Gastrocnemius medialis (tissue), 4 donors: ENCODE measurements at regions not wholly inside any gene's neighbourhood (a gene's known extent, or its start where the extent isn't known, plus 50 kb on each side); places are given as distances from the start of the nearest gene placed in this dataset.
"Not testable (repeated sequence)": the region's sequence is repeated elsewhere in the genome, so short reads cannot be mapped to it uniquely, and the experiment has no call there.

Experiments
- ATAC-seq, 2 donors: fragments of 150-250 bp; one replicate each; pipeline ENCODE4 v1.9.1; 2016
- DNase-seq, 2 donors: peaks; one replicate each; pipeline ENCODE4 v3.0.0-alpha.2; 2019
- H3K27ac ChIP-seq, 4 donors: fragments of 200-600 bp; sonication (generic); 1 replicate in 1 of 4; 2 replicates in 3 of 4; pipeline ENCODE4 v1.5.1; 2016 to 2018; ENCODE audit warnings: mild to moderate bottlenecking in 2 of 4, moderate library complexity in 1 of 4
- H3K27me3 ChIP-seq, 3 donors: fragments of 200-600 bp; sonication (generic) in 2 of 3; 1 replicate in 1 of 3; 2 replicates in 2 of 3; pipeline versions ENCODE4 v1.5.1 to v1.6.0; 2016 to 2019; ENCODE audit warnings: mild to moderate bottlenecking in 1 of 3, moderate library complexity in 1 of 3
- H3K36me3 ChIP-seq, 2 donors: fragments of 200-600 bp; sonication (generic) in 1 of 2; one replicate each; pipeline ENCODE4 v1.5.1; 2017 to 2018
- H3K4me1 ChIP-seq, 2 donors: fragments of 200-600 bp; sonication (generic) in 1 of 2; one replicate each; pipeline ENCODE4 v1.5.1; 2016 to 2017; ENCODE audit warnings: mild to moderate bottlenecking in 2 of 2
- H3K4me3 ChIP-seq, 4 donors: fragments of 200-600 bp; sonication (generic) in 3 of 4; 1 replicate in 1 of 4; 2 replicates in 3 of 4; pipeline ENCODE4 v1.5.1; 2016 to 2019; ENCODE audit warnings: mild to moderate bottlenecking in 2 of 4
- H3K9me3 ChIP-seq, 3 donors: fragments of 200-600 bp; sonication (generic) in 2 of 3; 1 replicate in 1 of 3; 2 replicates in 2 of 3; pipeline ENCODE4 v1.5.1; 2016 to 2019
- CTCF ChIP-seq, 5 experiments: fragments of 450-650 bp in 3 of 5; fragments of 200-600 bp in 2 of 5; sonication (generic) in 2 of 5; IDR thresholded peaks in 4 of 5; conservative IDR thresholded peaks in 1 of 5; 1 replicate in 4 of 5; 2 replicates in 1 of 5; pipeline ENCODE4 v1.5.1; 2016 to 2019; ENCODE audit warnings: antibody characterized with exemption in 5 of 5, mild to moderate bottlenecking in 3 of 5, moderate library complexity in 3 of 5
- POLR2A ChIP-seq, 2 donors: fragments of 450-650 bp; IDR thresholded peaks; one replicate each; pipeline ENCODE4 v1.6.1; 2017; ENCODE audit warnings: antibody characterized with exemption in 2 of 2, mild to moderate bottlenecking in 2 of 2, moderate library complexity in 2 of 2
- in situ Hi-C, 4 donors: fragments of 200-750 bp; cut with MboI; loops; one replicate each; pipeline versions ENCODE4 v1.15.0 to v1.8.0; 2017; ENCODE audit warnings: low sequenced_read_pairs in 4 of 4
- intact Hi-C: fragments of 100-400 bp; cut with DNase I; formaldehyde crosslinking; loops from one replicate; pipeline ENCODE4 v1.15.1; 2023; ENCODE audit warnings: low total_unique reads

- H3K4me1 ChIP-seq: peaks cover 11 to 21% of the 10 kb centered on the region in 2 donors
Measured at GRCh38 chr4:23423540-23423939, 466.3 kb downstream of the PPARGC1A start.

GRCh38 chr4:23422878-23423277 is 467.0 kb downstream of the PPARGC1A start:
- TF ChIP-seq CTCF (IDR thresholded peaks at IDR 0.05 in 4 of 5, conservative IDR thresholded peaks at IDR 0.05 in 1 of 5) (no peak), POLR2A (IDR thresholded peaks at IDR 0.05) (no peak)
- ATAC-seq (no peak), DNase-seq (no peak)
- H3K4me3 ChIP-seq: no peak overlapping the region
- H3K27me3 ChIP-seq: no peaks in the 10 kb centered on the region
- H3K4me1 ChIP-seq: peaks cover 11 to 21% of the 10 kb centered on the region in 2 donors
- in situ Hi-C loops: no loop called here
- intact Hi-C loops: no loop called here
- no peak overlapping the region for H3K27ac ChIP-seq
- H3K36me3 ChIP-seq: no peaks in the 10 kb centered on the region
- H3K9me3 ChIP-seq: no peaks in the 10 kb centered on the region

More at GRCh38 chr4:23423540-23423939, 466.3 kb downstream of the PPARGC1A start:
- ATAC-seq: no peak
- no peaks in the 10 kb centered on the region for H3K27me3 ChIP-seq
- in situ Hi-C loops (no loop called here), intact Hi-C loops (no loop called here)
- no peak overlapping the region for H3K4me3 ChIP-seq
- no peak for DNase-seq
- no peak for TF ChIP-seq CTCF (IDR thresholded peaks at IDR 0.05 in 4 of 5, conservative IDR thresholded peaks at IDR 0.05 in 1 of 5)
- TF ChIP-seq POLR2A (IDR thresholded peaks at IDR 0.05): no peak
- H3K36me3 ChIP-seq: no peaks in the 10 kb centered on the region
- no peaks in the 10 kb centered on the region for H3K9me3 ChIP-seq
- no peak overlapping the region for H3K27ac ChIP-seq

- H3K9me3 ChIP-seq: no peaks in the 10 kb centered on the region
- H3K27me3 ChIP-seq: no peaks in the 10 kb centered on the region
- DNase-seq: no peak
- ATAC-seq: no peak
- no peak overlapping the region for H3K4me3 ChIP-seq
- H3K36me3 ChIP-seq: no peaks in the 10 kb centered on the region
- TF ChIP-seq POLR2A (IDR thresholded peaks at IDR 0.05) (no peak), CTCF (IDR thresholded peaks at IDR 0.05 in 4 of 5, conservative IDR thresholded peaks at IDR 0.05 in 1 of 5) (no peak)
- no peak overlapping the region for H3K27ac ChIP-seq
- in situ Hi-C loops: no loop called here
- intact Hi-C loops: no loop called here
- peaks cover 4 to 5% of the 10 kb centered on the region in 2 donors for H3K4me1 ChIP-seq
Measured at GRCh38 chr4:23413631-23414030, 476.2 kb downstream of the PPARGC1A start.

- TF ChIP-seq POLR2A (IDR thresholded peaks at IDR 0.05) (no peak), CTCF (IDR thresholded peaks at IDR 0.05 in 4 of 5, conservative IDR thresholded peaks at IDR 0.05 in 1 of 5) (no peak)
Measured at GRCh38 chr4:23412701-23413100, 477.1 kb downstream of the PPARGC1A start.

GRCh38 chr4:23408913-23409312 is 480.9 kb downstream of the PPARGC1A start:
- H3K27me3 ChIP-seq, H3K27ac ChIP-seq, H3K36me3 ChIP-seq, in situ Hi-C loops, H3K4me3 ChIP-seq, DNase-seq, ATAC-seq, H3K4me1 ChIP-seq, intact Hi-C loops, H3K9me3 ChIP-seq: not testable (repeated sequence)

More at GRCh38 chr4:23412701-23413100, 477.1 kb downstream of the PPARGC1A start:
- Histone ChIP-seq H3K36me3 (no peaks in the 10 kb centered on the region), H3K4me3 (no peak overlapping the region), H3K27ac (no peak overlapping the region), H3K9me3 (no peaks in the 10 kb centered on the region), H3K4me1 (peaks cover 4 to 5% of the 10 kb centered on the region in 2 donors), H3K27me3 (no peaks in the 10 kb centered on the region)
- intact Hi-C loops: no loop called here
- in situ Hi-C loops: no loop called here
- ATAC-seq: no peak
- DNase-seq: no peak
